ENCODE measurements at regions not wholly inside any gene's neighbourhood (a gene's known extent, or its start where the extent isn't known, plus 50 kb on each side); places are given as distances from the start of the nearest gene placed in this dataset.

DNA sequence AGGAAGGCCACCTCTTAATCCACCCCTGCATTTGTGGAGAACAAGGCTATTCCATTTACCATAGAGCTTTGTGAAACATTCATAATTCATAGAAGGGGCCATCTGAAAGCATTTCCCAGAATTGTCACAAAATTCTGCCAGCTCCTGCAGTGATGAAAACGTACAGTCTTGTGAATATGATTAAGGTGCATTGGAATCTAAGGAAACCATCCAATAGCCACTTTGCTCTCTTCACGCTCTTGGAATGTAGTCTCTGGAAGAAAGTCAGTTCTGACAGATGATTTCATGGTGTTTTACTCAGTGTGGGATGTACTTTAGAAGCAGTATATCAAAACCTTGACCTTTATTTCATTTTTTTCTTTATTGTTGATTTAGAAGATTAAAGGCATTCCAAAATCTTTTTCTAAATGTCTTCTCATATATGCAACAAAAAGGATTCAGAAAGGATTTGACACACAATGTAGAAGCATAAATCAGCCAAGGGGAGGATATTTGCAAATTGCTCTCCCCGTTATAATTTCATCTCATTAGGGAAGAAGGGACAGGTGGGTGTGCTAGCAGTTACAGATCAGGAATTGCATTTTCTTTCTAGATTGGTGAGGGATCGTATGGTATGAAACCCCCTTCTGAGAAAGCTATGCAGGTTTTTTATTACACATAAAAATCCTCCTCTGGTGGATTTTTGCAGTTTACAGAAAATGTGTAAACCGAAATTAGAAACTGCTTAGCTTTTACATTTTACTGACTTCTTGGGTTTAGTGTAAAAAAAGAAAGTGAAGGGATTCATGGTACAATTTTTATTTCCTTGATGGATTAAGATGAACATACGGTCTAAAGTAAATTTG lies 390.2 kb downstream of the LRIG3 start:
- no peak for DNase-seq

DNA sequence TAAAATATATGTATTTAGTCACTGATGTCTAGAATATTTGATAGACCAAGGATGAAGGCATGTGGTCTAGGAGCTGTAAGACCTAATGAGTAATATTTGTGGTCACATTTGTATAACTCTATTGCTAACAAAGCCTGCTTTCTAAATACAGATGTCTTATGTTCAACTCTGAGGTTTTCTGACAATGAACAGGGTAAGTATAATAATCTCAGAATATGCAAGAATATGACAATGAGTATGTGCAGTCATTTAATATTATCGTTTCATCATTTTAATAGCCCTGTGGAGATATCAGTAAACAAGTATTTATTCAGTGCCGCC lies 389.6 kb downstream of the LRIG3 start:
- no peak for DNase-seq

DNA sequence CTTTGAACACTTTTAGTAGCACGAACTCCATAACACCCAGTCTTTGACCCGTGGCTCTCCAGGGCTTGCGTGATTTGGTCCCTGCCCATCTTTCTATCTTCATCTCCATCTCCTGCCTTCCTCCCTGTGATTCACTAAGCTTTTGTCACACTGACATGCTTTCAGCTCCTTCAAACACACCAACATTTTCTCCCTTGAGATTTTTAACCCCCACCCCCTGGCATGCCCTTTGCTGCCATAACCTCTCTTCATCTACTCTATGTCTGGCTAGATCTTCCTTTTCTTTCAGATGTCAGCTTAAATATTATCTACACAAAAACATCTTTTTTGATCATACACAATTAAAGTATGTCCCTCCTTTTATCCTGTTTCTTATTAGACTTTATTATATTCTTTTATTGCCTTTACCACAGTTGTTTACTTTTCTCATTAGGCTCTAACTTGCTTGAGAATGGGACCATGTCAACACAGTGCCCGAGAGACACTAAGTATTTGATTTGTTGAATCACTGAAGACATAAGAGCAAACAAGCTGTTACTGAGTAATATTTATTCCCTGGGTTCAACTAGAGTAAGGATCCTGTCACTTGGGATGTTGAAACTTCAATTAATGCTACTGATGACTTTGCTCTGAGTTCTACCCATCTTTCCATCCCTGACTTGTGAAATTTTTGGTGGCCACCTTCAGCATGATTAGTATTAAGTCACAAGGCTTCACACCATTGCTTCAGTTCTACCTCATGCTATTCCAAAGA lies 387.3 kb downstream of the LRIG3 start:
- no peak for DNase-seq

DNA sequence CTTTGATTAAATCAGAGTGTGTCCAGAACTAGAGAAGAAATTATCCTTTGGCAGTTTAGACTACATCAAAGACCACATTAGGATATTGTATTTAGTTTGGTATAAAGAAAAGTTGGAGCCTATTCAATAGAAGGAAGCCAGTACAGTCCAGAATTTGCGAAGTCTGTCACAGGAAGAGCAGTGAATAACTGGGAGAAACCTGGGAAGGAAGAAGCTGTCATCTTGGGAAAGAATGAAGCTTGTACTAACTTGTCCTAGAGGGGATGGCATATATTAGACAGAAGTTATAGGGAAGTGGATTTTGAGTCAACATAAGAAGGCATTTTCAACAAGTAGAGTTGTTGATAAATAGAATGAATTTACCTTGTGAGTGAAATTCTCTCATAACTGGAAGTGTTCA lies 386.7 kb downstream of the LRIG3 start:
- DNase-seq: no peak

DNA sequence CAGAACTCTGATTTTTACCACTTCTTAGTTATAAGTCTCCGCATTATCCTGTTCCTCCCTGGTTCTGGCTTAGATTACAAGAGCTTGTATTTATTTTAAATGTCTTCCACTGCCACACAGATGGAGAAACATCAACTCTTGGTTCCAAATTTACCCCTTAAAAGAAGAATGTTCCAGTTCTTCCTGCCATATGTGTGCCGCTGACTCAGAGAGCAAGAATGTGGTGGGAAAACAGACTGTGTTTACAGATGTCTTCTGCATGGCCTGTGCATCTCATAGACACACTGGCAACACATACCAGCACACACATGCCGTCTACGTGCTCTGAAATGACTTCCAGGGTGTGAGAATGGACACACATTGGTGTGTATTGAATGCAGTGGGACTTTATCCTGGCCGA lies 383.0 kb downstream of the LRIG3 start:
- no peak for DNase-seq

DNA sequence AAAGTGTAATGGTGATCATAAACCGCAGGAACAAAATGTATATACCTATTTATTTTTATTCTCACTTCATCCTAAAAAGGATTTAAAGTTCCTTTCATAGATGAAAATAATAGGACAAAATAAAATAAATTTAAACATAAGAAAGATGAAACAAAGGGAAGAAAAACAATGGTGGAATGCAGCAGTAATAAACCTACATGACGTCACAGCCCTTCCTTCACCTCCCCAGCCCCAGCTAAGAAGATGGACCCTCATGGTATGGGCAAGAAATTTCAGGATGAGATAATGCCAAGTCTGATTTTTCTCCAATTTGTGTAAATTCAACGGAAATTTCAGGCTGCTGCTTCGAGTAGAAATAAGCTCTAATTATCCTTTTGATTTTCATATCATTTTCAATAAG lies 381.0 kb downstream of the LRIG3 start:
- DNase-seq: no peak

DNA sequence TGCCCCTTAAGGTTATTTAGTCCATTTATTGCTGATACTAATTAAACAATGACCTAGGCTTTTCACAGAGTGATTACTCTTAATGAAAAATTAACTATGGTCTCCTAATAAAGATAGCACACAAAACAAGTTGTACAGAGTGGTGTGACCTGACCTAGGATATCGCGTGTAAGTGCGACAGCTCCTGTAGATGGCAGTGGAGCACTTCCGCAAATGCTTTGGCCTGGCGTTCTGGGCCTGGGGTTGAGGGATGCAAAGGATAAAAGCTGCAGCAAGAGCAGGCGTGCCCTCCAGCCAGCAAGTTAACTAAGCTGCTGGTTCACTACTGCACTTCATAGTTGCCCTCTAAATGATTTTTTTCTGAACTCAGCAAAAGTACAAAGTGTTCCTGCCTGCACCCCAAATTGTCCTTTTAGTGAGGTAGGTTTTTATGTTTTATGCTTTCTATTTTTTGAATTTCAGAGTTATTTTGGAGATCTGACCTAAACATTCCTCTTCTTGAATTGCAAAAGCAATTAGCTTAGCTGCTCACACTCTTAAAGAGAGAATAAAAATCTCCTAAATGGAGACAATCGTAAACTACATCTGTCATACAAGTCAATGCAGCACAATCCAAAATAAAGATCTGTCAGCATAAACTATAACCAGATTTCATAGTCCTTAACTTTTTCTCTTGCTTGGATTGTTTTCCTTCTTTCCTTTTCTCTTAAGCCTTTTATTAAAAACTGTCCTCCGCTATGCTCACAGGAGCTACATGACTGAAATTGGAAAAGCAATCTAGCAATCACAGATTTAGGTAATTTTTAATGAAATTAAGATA lies 379.6 kb downstream of the LRIG3 start:
- peak in 46 of 51 donors; percentile 2 to 74 (median 40) for DNase-seq

DNA sequence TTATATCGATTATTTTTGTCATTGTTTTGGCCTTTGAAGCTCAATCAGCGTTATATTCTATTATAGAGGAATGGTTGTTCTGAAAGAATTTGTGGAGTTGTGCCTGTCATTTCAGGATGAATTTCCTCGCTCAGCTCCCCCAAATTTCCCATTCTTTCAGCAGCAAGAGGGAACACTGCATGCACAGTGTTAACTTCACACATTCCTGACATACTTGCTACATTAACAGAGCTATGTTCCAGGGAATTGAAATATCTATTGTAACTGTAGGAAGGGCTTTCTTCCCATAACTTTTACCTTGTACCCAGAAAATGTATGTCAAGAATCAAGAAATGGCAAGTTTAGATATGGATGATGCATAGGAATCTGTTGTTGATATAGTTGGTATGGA lies 379.0 kb downstream of the LRIG3 start:
- no peak for DNase-seq

DNA sequence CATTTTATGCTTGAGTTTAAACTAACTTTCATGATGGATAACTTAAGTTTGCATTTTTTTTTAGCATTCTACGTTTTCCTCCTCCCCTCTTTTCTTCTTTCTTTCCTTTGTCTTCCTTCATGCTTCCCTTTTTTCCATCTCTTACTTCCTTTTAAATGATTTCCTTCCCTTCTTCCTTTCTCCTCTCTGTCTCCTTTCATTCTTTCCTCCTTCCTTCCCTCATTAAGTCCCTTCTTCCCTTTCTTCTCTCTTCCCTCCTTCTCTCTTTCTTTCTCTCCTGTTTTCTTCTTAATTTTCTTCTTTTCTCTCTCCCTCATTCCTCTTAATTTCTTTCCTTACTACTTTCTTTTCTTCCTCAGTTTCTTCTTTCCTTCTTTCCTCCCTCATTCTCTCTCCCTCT lies 376.0 kb downstream of the LRIG3 start:
- no peak for DNase-seq

DNA sequence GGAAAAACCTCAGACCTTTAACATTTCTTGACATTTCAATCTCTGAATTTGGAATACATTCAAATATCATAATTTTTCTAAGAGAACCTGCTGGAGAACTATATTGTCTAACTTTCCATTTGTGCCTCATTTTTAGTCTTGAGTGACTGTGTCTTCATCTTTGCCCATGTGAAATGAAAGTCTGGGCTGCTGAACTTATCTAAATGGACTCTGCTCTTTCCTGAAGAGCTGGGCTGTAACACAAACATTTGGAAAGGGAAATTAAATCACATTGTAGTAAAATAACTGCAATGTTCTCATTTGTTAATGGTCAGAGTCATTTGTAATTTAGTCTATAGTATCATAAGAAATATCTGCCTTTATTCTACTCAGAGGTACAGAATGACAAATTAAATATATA lies 373.1 kb downstream of the LRIG3 start:
- DNase-seq: no peak

DNA sequence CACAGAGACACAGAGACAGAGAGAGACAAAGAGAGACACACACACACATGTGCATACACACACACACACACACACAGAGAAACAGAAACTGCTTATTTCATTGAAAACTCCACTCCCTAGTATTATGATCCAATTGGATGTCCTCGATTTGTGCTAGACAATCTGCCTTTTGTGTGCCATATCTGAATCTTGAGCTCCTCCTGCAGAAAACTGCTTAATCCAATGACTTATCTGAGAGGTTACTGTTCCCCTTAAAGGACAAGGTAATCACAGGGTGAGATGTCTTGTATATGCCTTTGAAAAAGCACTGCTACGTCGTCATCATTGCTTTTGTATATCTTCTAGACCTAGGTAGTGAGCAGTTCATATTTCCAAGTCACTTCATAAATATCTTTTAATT lies 371.5 kb downstream of the LRIG3 start:
- DNase-seq: no peak

DNA sequence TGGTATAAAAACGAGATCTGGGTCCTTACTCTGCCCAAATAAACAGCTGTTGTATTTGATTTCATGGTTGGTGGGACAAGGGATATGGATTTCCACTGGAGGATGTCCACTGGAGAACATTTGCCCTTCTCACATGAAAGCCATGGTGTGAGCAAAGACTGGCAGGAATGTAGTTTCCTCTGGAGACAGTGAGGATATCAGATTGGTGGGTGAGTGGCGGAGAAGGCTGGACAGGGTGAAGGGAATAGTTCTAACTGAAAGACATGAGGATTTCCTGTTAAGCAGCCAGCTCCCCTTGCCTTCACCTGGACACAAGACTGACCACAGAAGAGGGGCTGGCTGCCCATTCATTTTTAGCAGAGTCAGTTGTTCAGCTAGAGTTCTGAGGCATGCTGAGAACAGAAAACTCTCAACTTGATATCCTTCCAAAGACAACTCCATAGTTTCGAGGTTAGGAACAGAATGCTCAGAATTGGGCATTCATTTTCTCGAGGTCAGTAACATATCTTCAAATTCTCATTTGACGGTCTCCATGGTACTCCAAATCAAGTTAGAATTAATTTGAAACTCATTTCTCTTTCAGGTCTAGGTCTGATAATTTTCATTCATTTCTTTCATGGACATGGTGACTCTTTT lies 365.7 kb downstream of the LRIG3 start:
- DNase-seq: no peak

DNA sequence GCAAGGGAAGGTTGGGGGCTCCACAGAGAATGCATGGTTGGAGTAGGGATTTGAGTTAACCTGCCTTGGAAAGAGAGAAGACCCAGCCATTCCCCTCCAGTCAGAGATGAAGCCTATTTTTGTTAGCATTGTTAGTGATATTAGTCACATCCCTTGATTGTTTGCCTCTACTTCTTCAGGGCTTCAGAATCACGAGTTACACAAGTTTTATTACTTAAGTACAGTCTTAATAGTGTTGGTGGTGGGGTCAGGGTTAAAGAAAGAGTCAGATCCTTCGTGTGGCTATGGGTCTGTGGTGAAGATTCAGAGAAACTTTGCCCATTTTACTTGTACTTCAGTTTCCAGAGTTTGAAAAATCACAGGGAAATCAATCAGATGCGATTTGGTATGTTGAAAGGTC lies 363.1 kb downstream of the LRIG3 start:
- no peak for DNase-seq

DNA sequence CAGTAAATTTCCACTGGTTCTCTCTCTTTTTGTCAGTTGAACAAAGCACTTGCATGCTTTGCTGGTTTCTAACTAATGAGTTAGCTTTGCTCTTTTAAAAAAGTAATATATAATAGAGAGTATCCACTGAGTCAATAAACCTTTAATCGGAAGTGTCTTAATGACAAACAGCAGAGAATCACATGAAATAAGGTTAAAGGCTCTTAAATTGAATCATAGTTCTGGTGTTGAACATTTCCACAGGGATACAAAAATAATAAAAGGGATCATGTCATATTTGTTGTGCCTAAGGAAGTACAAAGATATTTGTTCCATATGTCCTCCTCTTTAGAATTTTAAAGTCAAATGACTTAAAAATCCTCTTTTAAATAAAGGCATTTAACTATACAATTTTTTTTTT lies 362.6 kb downstream of the LRIG3 start:
- no peak for DNase-seq

DNA sequence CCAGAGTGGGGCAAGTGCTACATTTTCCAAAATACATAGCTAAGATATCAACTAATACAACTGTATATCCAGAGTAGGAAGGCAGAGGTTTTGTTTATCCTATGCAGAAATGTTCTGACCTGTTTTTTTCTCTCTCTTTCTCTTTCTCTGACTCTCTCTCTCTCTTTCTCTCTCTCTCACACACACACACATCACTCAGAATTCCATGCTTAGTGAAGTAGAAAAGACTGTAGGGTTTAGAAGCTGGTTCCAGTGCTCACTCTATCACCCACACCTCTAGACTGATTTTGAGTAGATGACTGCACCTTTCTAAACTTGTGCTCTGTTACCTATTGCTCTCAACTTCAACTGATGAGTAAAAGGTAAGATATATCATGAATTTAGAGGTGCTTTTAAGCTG lies 356.7 kb downstream of the LRIG3 start:
- no peak for DNase-seq

DNA sequence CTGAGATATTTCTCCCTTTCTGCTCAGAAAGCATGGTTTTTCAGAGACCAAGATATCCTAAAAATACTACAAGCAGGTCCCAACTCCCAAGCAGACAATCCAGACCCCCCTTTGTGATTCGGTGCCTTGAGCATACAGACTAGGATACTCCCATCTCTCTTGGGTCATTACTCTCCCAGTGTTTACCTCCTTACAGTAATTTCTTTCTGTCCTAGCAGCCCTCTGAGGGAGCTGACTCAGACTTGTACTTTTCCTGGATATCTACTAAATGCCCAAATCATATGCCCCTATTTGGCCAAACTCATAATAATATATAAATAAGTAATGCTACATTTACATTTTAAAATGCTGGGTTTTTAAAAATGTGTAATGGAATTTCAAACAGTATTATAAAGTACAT lies 355.6 kb downstream of the LRIG3 start:
- DNase-seq: no peak

DNA sequence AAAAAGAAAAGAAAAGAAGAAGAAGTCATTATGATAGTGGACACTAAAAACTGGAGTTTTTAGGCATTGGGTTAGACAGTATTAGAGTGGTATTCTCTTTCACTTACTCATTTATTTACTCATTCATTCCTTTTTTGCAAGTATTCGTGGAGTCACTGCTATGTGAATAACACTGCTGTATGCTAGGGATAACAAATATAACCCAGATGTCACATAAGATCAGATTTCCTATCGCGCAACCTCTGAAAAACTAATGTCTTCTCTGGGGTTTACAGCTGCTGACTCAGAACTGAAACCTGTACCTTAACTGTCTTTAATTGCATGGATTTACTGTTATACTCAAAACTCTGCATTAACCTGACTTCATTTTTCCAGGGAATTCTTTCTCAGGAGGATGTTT lies 353.7 kb downstream of the LRIG3 start:
- no peak for DNase-seq

DNA sequence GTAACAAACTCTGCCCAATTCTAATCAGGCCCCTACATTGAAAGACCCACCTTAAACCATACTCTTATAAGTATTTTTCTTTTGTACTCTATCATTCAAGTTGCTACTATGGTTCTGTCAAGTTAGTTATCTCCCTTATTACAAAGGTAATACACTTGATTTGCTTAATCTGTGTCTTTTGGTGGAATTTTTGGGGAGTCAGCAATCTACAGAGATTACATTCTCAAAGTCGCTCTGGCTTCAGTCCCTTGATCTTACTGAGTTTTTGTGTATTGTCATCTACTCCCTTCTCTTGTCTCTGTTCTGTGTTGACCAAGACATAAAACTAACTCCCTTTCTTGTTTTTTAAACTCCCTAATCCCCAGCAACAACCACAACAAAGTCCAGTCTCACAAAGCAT lies 353.1 kb downstream of the LRIG3 start:
- DNase-seq: no peak

DNA sequence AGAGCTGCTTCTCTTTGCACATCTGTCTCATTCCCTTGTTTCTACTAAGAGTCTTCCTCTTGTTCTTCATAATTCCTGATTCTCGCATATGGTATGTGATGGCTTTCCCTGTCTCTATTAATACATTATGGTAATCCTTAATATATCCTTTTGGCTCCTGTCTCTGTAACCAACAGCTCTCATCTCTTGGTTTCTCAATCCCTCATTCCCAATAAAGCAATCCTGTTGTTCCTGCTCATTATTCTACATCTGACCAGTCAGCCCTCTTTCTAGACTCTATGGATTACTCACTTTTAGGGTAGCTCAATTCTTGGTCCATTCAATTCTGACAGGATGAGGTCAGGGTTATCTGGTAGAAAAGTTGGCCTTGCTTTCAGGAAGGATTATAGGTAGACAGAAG lies 349.9 kb downstream of the LRIG3 start:
- DNase-seq: no peak

DNA sequence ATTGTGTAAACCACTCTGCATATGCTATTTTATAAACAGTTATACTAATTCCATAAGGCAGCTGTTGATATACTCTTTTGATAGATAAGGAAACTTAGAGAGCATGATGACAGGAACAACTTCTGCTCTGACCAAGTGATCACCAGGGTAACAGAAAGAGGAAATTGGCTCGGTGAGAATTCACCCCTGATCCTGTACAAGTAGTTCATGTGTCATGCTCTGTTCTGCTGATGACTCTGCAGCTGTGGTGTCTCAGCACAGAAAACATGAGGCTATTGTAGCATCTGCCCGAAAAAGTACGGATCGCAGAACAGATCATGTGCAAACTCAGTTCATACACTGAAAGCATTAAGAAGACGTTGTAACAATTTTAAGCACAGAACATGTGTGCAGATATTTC lies 345.0 kb downstream of the LRIG3 start:
- DNase-seq: no peak

DNA sequence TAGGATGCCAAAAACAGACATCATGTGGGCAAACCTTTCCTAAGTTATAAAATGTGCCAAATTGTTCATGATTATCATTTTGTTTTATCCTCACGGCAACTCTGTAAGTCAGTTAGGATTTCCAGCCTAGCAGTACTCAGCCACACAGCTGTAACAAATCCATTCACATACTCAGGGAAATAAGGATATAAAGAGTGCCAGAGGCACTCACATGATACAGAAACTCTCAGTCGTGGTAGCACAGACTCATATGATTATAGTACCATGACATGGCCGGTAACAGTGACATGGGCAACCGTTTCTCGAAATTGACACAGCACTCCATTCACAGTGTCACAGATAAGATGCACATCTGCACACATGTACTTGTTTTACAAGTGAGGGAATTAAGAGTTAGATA lies 344.2 kb downstream of the LRIG3 start:
- no peak for DNase-seq

DNA sequence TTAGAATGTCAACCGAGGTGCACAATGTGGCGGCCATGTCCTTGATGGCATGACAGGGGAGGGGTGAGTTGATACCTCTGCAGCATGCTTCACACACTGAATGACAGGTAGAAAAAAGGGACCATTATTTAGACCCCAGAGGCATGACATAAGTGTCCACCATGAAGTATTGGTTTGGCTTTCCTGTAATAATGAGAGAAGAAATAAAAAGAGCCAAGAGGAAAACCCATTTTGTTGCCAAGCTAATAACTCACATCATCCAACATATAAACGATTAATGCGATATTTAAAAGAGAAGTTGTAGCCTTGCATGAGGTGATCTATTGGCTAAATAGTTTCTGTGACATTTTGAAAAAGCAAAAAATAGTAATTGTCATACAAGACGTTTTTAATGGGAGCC lies 343.4 kb downstream of the LRIG3 start:
- no peak for DNase-seq
